ENCODE measurements at regions not wholly inside any gene's neighbourhood (a gene's known extent, or its start where the extent isn't known, plus 50 kb on each side); places are given as distances from the start of the nearest gene placed in this dataset.

GRCh38 chr3:16803019-16803418, 81.7 kb upstream of the PLCL2 start:
- no peak for TF ChIP-seq CTCF (conservative IDR thresholded peaks at IDR 0.05; ENCODE audit: low read length)
- TF ChIP-seq EZH2phosphoT487 (IDR thresholded peaks at IDR 0.05; ENCODE audit: borderline replicate concordance) = no peak

Measured in Loucy (cell line).